GM23338 (cell line): ENCODE measurements at regions not wholly inside any gene's neighbourhood (a gene's known extent, or its start where the extent isn't known, plus 50 kb on each side); places are given as distances from the start of the nearest gene placed in this dataset.

ENCODE experiments used
- ATAC-seq: fragments of 200-7000 bp; cut with Tn5 transposase; 3 replicates; pipeline ENCODE4 v1.9.1; 2020
- DNase-seq: peaks from one replicate; pipeline ENCODE4 v3.0.0-alpha.2; 2015; ENCODE audit warnings: low spot score
- H2AFZ ChIP-seq: fragments of 200-600 bp; sonication (generic); 2 replicates; pipeline ENCODE4 v1.8.0; 2016; ENCODE audit warnings: antibody characterized with exemption, mild to moderate bottlenecking, moderate library complexity
- H3F3A ChIP-seq: fragments of 200-600 bp; sonication (generic); replicated peaks from 2 replicates; pipeline ENCODE4 v1.8.0; 2017; ENCODE audit warnings: antibody characterized with exemption, mixed run types, low read depth
- H3K27ac ChIP-seq: fragments of 200-600 bp; sonication (generic); 2 replicates; pipeline ENCODE4 v1.6.1; 2016; ENCODE audit warnings: low read depth
- H3K27me3 ChIP-seq: fragments of 200-600 bp; sonication (generic); 2 replicates; pipeline ENCODE4 v1.8.0; 2016; ENCODE audit warnings: mild to moderate bottlenecking, mixed run types, moderate library complexity; ENCODE audit not compliant: insufficient read depth
- H3K36me3 ChIP-seq: fragments of 200-600 bp; sonication (generic); 2 replicates; pipeline ENCODE4 v1.8.0; 2016; ENCODE audit warnings: mild to moderate bottlenecking; ENCODE audit not compliant: insufficient read depth
- H3K4me1 ChIP-seq: fragments of 200-600 bp; sonication (generic); 2 replicates; pipeline ENCODE4 v1.8.0; 2016; ENCODE audit warnings: mild to moderate bottlenecking, moderate library complexity; ENCODE audit not compliant: insufficient read depth
- H3K4me2 ChIP-seq: fragments of 200-600 bp; sonication (generic); 2 replicates; pipeline ENCODE4 v1.7.1; 2017; ENCODE audit warnings: mixed run types
- H3K4me3 ChIP-seq: fragments of 200-600 bp; sonication (generic); 2 replicates; pipeline ENCODE4 v1.6.1; 2016; ENCODE audit warnings: mixed run types
- H3K79me2 ChIP-seq: fragments of 200-600 bp; sonication (generic); replicated peaks from 2 replicates; pipeline ENCODE4 v1.8.0; 2017; ENCODE audit warnings: mild to moderate bottlenecking; ENCODE audit not compliant: insufficient read depth
- H3K9me2 ChIP-seq: fragments of 200-600 bp; sonication (generic); 2 replicates; pipeline ENCODE4 v1.8.0; 2017; ENCODE audit not compliant: insufficient read depth
- H4K20me1 ChIP-seq: fragments of 200-600 bp; sonication (generic); replicated peaks from 2 replicates; pipeline ENCODE4 v1.8.0; 2017; ENCODE audit warnings: mild to moderate bottlenecking; ENCODE audit not compliant: insufficient read depth
- H3K27ac Mint-ChIP-seq: 2 replicates; pipeline ENCODE4 v1.8.0; 2020; ENCODE audit warnings: inconsistent platforms, mild to moderate bottlenecking, moderate library complexity, mixed read lengths
- H3K27me3 Mint-ChIP-seq: 3 replicates; pipeline ENCODE4 v1.8.0; 2022; ENCODE audit warnings: low read depth, mild to moderate bottlenecking, moderate library complexity, mixed read lengths, inconsistent platforms; ENCODE audit not compliant: insufficient read depth, poor library complexity
- H3K36me3 Mint-ChIP-seq: 3 replicates; pipeline ENCODE4 v1.8.0; 2021; ENCODE audit warnings: low read depth, mild to moderate bottlenecking, inconsistent platforms, moderate library complexity, mixed read lengths
- H3K4me1 Mint-ChIP-seq: 3 replicates; pipeline ENCODE4 v1.8.0; 2020; ENCODE audit warnings: mild to moderate bottlenecking, inconsistent platforms, mixed read lengths
- H3K4me3 Mint-ChIP-seq: 3 replicates; pipeline ENCODE4 v1.8.0; 2021; ENCODE audit warnings: moderate library complexity, mild to moderate bottlenecking, inconsistent platforms, mixed read lengths
- H3K9me3 Mint-ChIP-seq: 3 replicates; pipeline ENCODE4 v1.8.0; 2020; ENCODE audit warnings: moderate library complexity, mild to moderate bottlenecking, inconsistent platforms, mixed read lengths
- CREB1 ChIP-seq: fragments of 250-450 bp; sonication (Bioruptor Pico); IDR thresholded peaks from 2 replicates; pipeline ENCODE4 v1.5.0; 2020; ENCODE audit warnings: low read depth, mild to moderate bottlenecking, moderate library complexity
- EZH2phosphoT487 ChIP-seq: fragments of 200-600 bp; sonication (generic); IDR thresholded peaks from one replicate; pipeline ENCODE4 v1.8.1; 2018; ENCODE audit warnings: antibody characterized with exemption; ENCODE audit not compliant: unreplicated experiment
- JUNB ChIP-seq: IDR thresholded peaks from one replicate; pipeline ENCODE4 v1.6.1; 2016; ENCODE audit warnings: antibody characterized with exemption; ENCODE audit not compliant: unreplicated experiment
- NANOG ChIP-seq: IDR thresholded peaks from 2 replicates; pipeline ENCODE4 v1.6.1; 2016; ENCODE audit warnings: antibody characterized with exemption, borderline replicate concordance
- STAT1 ChIP-seq: IDR thresholded peaks from one replicate; pipeline ENCODE4 v1.6.1; 2016; ENCODE audit warnings: antibody characterized with exemption; ENCODE audit not compliant: unreplicated experiment
- ZNF114 ChIP-seq: fragments of 250-450 bp; sonication (Bioruptor Pico); IDR thresholded peaks from 2 replicates; pipeline ENCODE4 v1.5.0; 2020; ENCODE audit warnings: mild to moderate bottlenecking, moderate library complexity
- ZNF331 ChIP-seq: fragments of 250-450 bp; sonication (Bioruptor Pico); IDR thresholded peaks from 2 replicates; pipeline ENCODE4 v1.5.0; 2020; ENCODE audit warnings: low read depth, mild to moderate bottlenecking, moderate library complexity
- ZNF462 ChIP-seq: fragments of 250-450 bp; sonication (Bioruptor Pico); IDR thresholded peaks from 2 replicates; pipeline ENCODE4 v1.5.0; 2020; ENCODE audit warnings: mild to moderate bottlenecking, moderate library complexity
- TF ChIP-seq, protein P1 (sequence below): IDR thresholded peaks from 2 replicates; pipeline ENCODE4 v1.6.1; 2016; ENCODE audit warnings: antibody characterized with exemption
- TF ChIP-seq, protein P2 (sequence below): IDR thresholded peaks from one replicate; pipeline ENCODE4 v1.6.1; 2018; ENCODE audit warnings: antibody characterized with exemption; ENCODE audit not compliant: unreplicated experiment

DNA sequence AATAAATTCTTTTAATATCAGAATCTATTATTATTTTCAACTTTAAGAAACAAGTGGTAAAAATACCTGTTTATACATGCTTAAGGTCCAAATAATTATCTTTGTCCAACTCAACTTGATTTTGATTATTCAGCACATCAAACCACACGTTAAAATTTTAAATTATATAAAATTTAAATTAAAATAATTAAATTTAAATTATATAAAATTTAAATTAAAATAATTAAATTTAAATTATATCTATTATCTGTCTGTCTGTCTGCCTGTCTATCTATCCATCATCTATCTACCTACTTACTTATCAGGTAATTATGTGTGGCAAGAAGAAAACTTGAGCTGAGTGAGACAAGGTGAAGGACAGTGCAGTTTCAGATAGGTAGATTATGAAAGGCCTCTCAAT lies 605.3 kb upstream of the RIOK2 start:
- Histone ChIP-seq H3K27me3 (no peaks in the 10 kb centered on the region), H3K4me3 (no peak overlapping the region), H3K79me2 (no peaks in the 10 kb centered on the region), H4K20me1 (no peaks in the 10 kb centered on the region), H3F3A (no peaks in the 10 kb centered on the region), H3K4me1 (no peaks in the 10 kb centered on the region), H2AFZ (no peak overlapping the region), H3K9me2 (peaks cover 2% of the 10 kb centered on the region), H3K36me3 (no peaks in the 10 kb centered on the region), H3K4me2 (no peak overlapping the region), H3K27ac (no peak overlapping the region)
- H3K27ac Mint-ChIP-seq = no peak overlapping the region
- DNase-seq (no peak), ATAC-seq (no peak)
- H3K36me3 Mint-ChIP-seq = no peaks in the 10 kb centered on the region
- peaks cover 17% of the 10 kb centered on the region for H3K9me3 Mint-ChIP-seq
- no peaks in the 10 kb centered on the region for H3K4me1 Mint-ChIP-seq
- H3K27me3 Mint-ChIP-seq = peaks cover 3% of the 10 kb centered on the region
- H3K4me3 Mint-ChIP-seq = no peak overlapping the region
- TF ChIP-seq, protein P1, sequence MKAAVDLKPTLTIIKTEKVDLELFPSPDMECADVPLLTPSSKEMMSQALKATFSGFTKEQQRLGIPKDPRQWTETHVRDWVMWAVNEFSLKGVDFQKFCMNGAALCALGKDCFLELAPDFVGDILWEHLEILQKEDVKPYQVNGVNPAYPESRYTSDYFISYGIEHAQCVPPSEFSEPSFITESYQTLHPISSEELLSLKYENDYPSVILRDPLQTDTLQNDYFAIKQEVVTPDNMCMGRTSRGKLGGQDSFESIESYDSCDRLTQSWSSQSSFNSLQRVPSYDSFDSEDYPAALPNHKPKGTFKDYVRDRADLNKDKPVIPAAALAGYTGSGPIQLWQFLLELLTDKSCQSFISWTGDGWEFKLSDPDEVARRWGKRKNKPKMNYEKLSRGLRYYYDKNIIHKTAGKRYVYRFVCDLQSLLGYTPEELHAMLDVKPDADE = no peak
- TF ChIP-seq NANOG = no peak
- TF ChIP-seq ZNF331 (CRISPR knock-in tag) = no peak
- no peak for TF ChIP-seq STAT1
- TF ChIP-seq CREB1 (CRISPR knock-in tag) = no peak
- TF ChIP-seq ZNF114 = no peak

DNA sequence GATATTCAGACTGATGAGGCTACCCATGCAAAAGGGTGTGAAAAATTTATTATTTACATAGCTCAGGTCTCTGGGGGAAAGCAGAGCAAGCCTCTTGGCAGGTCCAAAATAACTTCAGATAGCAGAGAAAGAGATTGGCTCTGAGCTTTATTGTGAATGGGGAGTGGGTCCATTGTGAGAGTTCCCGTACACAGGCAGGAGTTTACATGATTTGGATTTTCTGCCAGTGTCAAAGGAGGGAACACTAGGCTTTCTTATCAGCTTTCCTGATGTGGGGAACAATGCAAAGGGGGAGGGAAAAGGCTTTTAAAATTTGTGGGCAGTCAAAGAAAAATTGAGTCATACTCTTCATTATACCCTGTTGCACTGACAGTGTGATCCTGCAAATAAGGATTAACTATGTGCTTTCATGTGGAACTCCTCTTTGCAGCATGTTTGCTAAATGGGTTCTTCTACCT lies 615.0 kb upstream of the RIOK2 start:
- Histone ChIP-seq H3K4me1 (no peaks in the 10 kb centered on the region), H3K79me2 (no peaks in the 10 kb centered on the region), H3F3A (no peaks in the 10 kb centered on the region), H3K27ac (no peak overlapping the region), H3K4me3 (no peak overlapping the region), H3K9me2 (no peaks in the 10 kb centered on the region), H3K27me3 (no peaks in the 10 kb centered on the region), H4K20me1 (no peaks in the 10 kb centered on the region), H2AFZ (peak overlapping the region; percentile 48; the same call in 1 of the 2 replicates), H3K36me3 (no peaks in the 10 kb centered on the region), H3K4me2 (no peak overlapping the region)
- H3K9me3 Mint-ChIP-seq = peaks cover 18% of the 10 kb centered on the region
- H3K27me3 Mint-ChIP-seq = no peaks in the 10 kb centered on the region
- DNase-seq (no peak), ATAC-seq (no peak)
- H3K4me3 Mint-ChIP-seq = no peak overlapping the region
- no peaks in the 10 kb centered on the region for H3K4me1 Mint-ChIP-seq
- peaks cover 11% of the 10 kb centered on the region; the same call in 2 of the 3 replicates for H3K36me3 Mint-ChIP-seq
- H3K27ac Mint-ChIP-seq = no peak overlapping the region
- TF ChIP-seq, protein P2, sequence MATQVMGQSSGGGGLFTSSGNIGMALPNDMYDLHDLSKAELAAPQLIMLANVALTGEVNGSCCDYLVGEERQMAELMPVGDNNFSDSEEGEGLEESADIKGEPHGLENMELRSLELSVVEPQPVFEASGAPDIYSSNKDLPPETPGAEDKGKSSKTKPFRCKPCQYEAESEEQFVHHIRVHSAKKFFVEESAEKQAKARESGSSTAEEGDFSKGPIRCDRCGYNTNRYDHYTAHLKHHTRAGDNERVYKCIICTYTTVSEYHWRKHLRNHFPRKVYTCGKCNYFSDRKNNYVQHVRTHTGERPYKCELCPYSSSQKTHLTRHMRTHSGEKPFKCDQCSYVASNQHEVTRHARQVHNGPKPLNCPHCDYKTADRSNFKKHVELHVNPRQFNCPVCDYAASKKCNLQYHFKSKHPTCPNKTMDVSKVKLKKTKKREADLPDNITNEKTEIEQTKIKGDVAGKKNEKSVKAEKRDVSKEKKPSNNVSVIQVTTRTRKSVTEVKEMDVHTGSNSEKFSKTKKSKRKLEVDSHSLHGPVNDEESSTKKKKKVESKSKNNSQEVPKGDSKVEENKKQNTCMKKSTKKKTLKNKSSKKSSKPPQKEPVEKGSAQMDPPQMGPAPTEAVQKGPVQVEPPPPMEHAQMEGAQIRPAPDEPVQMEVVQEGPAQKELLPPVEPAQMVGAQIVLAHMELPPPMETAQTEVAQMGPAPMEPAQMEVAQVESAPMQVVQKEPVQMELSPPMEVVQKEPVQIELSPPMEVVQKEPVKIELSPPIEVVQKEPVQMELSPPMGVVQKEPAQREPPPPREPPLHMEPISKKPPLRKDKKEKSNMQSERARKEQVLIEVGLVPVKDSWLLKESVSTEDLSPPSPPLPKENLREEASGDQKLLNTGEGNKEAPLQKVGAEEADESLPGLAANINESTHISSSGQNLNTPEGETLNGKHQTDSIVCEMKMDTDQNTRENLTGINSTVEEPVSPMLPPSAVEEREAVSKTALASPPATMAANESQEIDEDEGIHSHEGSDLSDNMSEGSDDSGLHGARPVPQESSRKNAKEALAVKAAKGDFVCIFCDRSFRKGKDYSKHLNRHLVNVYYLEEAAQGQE = no peak
- TF ChIP-seq ZNF114 = no peak
- no peak for TF ChIP-seq ZNF331 (CRISPR knock-in tag)
- TF ChIP-seq JUNB = no peak
- TF ChIP-seq, protein P1 = no peak
- TF ChIP-seq STAT1 = no peak
- TF ChIP-seq ZNF462 (CRISPR knock-in tag) = no peak
- TF ChIP-seq EZH2phosphoT487 = no peak
- TF ChIP-seq CREB1 (CRISPR knock-in tag) = no peak
